Right lobe of liver (tissue), 6 donors: ENCODE measurements at regions not wholly inside any gene's neighbourhood (a gene's known extent, or its start where the extent isn't known, plus 50 kb on each side); places are given as distances from the start of the nearest gene placed in this dataset.

Experiments used
- ATAC-seq, 4 donors: fragments of 200-7000 bp; cut with Tn5 transposase; one replicate each; pipeline ENCODE4 v1.9.1; 2020; ENCODE audit warnings: mild to moderate bottlenecking in 4 of 4, moderate library complexity in 4 of 4
- DNase-seq, 3 donors: peaks; one replicate each; pipeline ENCODE4 v3.0.0-alpha.2; 2020
- H3K27ac ChIP-seq, 3 donors: fragments of 200-600 bp; one replicate each; pipeline ENCODE4 v1.8.0; 2022
- H3K27me3 ChIP-seq, 2 donors: fragments of 200-600 bp; one replicate each; pipeline ENCODE4 v1.8.0; 2022
- H3K36me3 ChIP-seq, 4 donors: fragments of 200-600 bp; sonication (generic) in 1 of 4; one replicate each; pipeline versions ENCODE4 v1.5.1 to v1.8.0; 2017 to 2022; ENCODE audit warnings: control low read depth in 1 of 4
- H3K4me1 ChIP-seq, 4 donors: fragments of 200-600 bp; sonication (generic) in 1 of 4; one replicate each; pipeline versions ENCODE4 v1.5.1 to v1.8.0; 2017 to 2022; ENCODE audit warnings: control low read depth in 1 of 4
- H3K4me3 ChIP-seq, 3 donors: fragments of 200-600 bp; one replicate each; pipeline ENCODE4 v1.8.0; 2022
- H3K9me3 ChIP-seq, 4 donors: fragments of 200-600 bp; sonication (generic) in 1 of 4; one replicate each; pipeline versions ENCODE4 v1.5.1 to v1.8.0; 2017 to 2022; ENCODE audit warnings: control low read depth in 1 of 4
- POLR2A ChIP-seq: fragments of 450-650 bp; IDR thresholded peaks from one replicate; pipeline ENCODE4 v1.6.1; 2017; ENCODE audit warnings: antibody characterized with exemption, mild to moderate bottlenecking
- WGBS: methylation state at CpG from one replicate; pipeline ENCODE4 v1.1.6; 2018; ENCODE audit warnings: low coverage, low lambda C conversion rate; ENCODE audit not compliant: insufficient coverage; ENCODE audit errors: missing lambda C conversion rate; 5-methylcytosine and 5-hydroxymethylcytosine counted together
- intact Hi-C, 2 donors: fragments of 100-400 bp; cut with DNase I; formaldehyde crosslinking; loops; one replicate each; pipeline versions ENCODE4 v1.11.2 to v1.14.1; 2022
- TF ChIP-seq, protein P1 (sequence below), 4 donors: fragments of 200-600 bp in 3 of 4; fragments of 450-650 bp in 1 of 4; IDR thresholded peaks; one replicate each; pipeline versions ENCODE4 v1.5.1 to v1.8.0; 2016 to 2022; ENCODE audit warnings: antibody characterized with exemption in 4 of 4, mild to moderate bottlenecking in 2 of 4
- donor health status: DM: no; HTN: yes; CAD: no.
- donor health status: DM: no; HTN: no; CAD: no.
- donor health status: DM: no; HTN: no; CAD: no.
- donor health status: DM: no; HTN: yes; CAD: no.
- donor health status: DM: no; HTN: yes; CAD: no.

- H3K4me1 ChIP-seq, result peaks cover 0 to 9% (median 4%) of the 10 kb centered on the region in 4 donors
- H3K9me3 ChIP-seq, result peaks cover 0 to 4% (median 0%) of the 10 kb centered on the region in 4 donors
- no peak for TF ChIP-seq POLR2A
- H3K27me3 ChIP-seq, result no peaks in the 10 kb centered on the region
- H3K36me3 ChIP-seq, result no peaks in the 10 kb centered on the region
- WGBS, result 83% methylated on average over 4 of the region's 4 CpGs
- H3K4me3 ChIP-seq, result no peak overlapping the region
- H3K27ac ChIP-seq, result no peak overlapping the region
- no peak for ATAC-seq
- DNase-seq, result no peak
- intact Hi-C loops, result no loop called here
Measured at GRCh38 chr10:29722777-29723176, 88.0 kb upstream of the SVIL start.

DNA sequence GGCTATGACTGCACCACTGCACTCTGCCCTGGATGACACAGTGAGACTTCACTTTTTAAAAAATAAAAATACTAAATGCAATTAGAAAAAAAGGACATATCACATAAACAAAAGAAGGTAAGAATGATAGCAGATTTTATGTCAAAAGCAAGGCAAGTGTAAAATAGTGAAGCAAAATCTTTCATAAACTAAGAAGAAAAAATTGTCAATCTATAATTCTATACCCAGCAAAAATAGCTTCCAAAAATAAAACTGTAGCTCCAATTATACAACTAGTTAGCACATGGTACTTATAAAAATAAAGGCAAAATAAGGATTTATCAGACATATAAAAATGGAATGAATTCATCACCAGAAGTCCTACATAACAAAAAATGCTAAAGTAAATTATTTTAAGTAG lies 85.4 kb upstream of the SVIL start:
- Histone ChIP-seq H3K36me3 (no peaks in the 10 kb centered on the region), H3K9me3 (peaks cover 0 to 4% (median 0%) of the 10 kb centered on the region in 4 donors), H3K4me1 (peaks cover 0 to 4% (median 2%) of the 10 kb centered on the region in 4 donors), H3K27me3 (no peaks in the 10 kb centered on the region), H3K4me3 (no peak overlapping the region), H3K27ac (no peak overlapping the region)
- intact Hi-C loops, result no loop called here
- DNase-seq, result no peak
- TF ChIP-seq POLR2A, result no peak
- TF ChIP-seq, protein P1, sequence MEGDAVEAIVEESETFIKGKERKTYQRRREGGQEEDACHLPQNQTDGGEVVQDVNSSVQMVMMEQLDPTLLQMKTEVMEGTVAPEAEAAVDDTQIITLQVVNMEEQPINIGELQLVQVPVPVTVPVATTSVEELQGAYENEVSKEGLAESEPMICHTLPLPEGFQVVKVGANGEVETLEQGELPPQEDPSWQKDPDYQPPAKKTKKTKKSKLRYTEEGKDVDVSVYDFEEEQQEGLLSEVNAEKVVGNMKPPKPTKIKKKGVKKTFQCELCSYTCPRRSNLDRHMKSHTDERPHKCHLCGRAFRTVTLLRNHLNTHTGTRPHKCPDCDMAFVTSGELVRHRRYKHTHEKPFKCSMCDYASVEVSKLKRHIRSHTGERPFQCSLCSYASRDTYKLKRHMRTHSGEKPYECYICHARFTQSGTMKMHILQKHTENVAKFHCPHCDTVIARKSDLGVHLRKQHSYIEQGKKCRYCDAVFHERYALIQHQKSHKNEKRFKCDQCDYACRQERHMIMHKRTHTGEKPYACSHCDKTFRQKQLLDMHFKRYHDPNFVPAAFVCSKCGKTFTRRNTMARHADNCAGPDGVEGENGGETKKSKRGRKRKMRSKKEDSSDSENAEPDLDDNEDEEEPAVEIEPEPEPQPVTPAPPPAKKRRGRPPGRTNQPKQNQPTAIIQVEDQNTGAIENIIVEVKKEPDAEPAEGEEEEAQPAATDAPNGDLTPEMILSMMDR (IDR thresholded peaks at IDR 0.05), result no peak
- no peak for ATAC-seq

GRCh38 chr10:29719281-29719675 lies 84.5 kb upstream of the SVIL start:
- DNase-seq (no peak), ATAC-seq (no peak)
- H3K4me3 ChIP-seq, result no peak overlapping the region
- no peaks in the 10 kb centered on the region for H3K27me3 ChIP-seq
- peaks cover 0 to 4% (median 0%) of the 10 kb centered on the region in 4 donors for H3K9me3 ChIP-seq
- no peaks in the 10 kb centered on the region for H3K36me3 ChIP-seq
- TF ChIP-seq, protein P1 (IDR thresholded peaks at IDR 0.05), result no peak
- TF ChIP-seq POLR2A, result no peak
- intact Hi-C loops, result no loop called here
- H3K27ac ChIP-seq, result no peak overlapping the region
- WGBS, result 46% methylated on average over 3 of the region's 4 CpGs
- no peaks in the 10 kb centered on the region for H3K4me1 ChIP-seq

GRCh38 chr10:29715296-29715695 lies 80.5 kb upstream of the SVIL start:
- Histone ChIP-seq H3K9me3 (peaks cover 0 to 4% (median 0%) of the 10 kb centered on the region in 4 donors), H3K27me3 (no peaks in the 10 kb centered on the region), H3K4me3 (no peak overlapping the region), H3K4me1 (no peaks in the 10 kb centered on the region), H3K27ac (no peak overlapping the region), H3K36me3 (no peaks in the 10 kb centered on the region)
- TF ChIP-seq, protein P1 (IDR thresholded peaks at IDR 0.05), result no peak
- TF ChIP-seq POLR2A, result no peak
- intact Hi-C loops, result no loop called here
- DNase-seq (no peak), ATAC-seq (peak in 3 of 4 donors; percentile 42 to 47 (median 42))
- WGBS, result 75% methylated on average over 2 of the region's 2 CpGs

DNA sequence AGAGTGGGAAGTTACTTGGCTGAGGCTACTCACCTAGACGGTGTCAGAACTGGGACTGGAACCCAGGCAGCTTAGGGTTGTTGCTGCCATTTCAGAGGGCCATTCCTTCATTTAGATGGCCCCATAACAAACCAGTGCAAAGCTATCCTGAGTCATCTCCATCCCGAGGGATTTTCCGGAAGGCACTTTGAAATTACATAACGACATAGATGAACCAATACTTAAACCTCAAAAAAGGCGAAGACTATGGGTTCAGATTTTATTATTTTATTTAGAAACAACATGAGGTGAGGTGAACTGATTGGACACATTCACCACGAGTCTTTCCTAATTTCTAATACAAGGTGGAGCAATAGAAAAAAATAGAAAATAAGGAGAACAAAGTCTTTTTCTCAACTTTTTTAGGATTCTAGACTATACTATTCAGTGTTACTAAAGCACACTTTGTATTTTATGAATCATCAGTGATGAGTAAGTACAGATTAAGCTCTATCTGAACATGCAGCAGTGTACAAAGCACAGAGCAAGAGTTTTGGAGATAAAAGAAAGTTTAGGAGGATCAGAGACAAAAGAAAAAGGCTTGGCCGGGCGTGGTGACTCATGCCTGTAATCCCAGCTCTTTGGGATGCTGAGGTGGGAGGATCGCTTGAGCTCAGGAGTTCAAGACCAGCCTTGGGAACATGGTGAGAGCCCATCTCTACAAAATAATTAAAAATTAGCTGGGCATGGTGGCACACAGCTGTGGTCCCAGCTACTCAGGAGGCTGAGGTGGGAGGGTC lies 79.5 kb upstream of the SVIL start:
- Histone ChIP-seq H3K36me3 (no peaks in the 10 kb centered on the region), H3K4me1 (no peaks in the 10 kb centered on the region), H3K27ac (no peak overlapping the region), H3K9me3 (no peaks in the 10 kb centered on the region), H3K4me3 (no peak overlapping the region), H3K27me3 (no peaks in the 10 kb centered on the region)
- 91% methylated on average over 9 of the region's 9 CpGs for WGBS
- peak in 1 of 4 donors; percentile 39 for ATAC-seq
- no peak for TF ChIP-seq POLR2A
- TF ChIP-seq, protein P1 (IDR thresholded peaks at IDR 0.05), result no peak
- DNase-seq, result no peak
- intact Hi-C loops, result no loop called here
